Testis (tissue), 2 donors: ENCODE measurements at regions not wholly inside any gene's neighbourhood (a gene's known extent, or its start where the extent isn't known, plus 50 kb on each side); places are given as distances from the start of the nearest gene placed in this dataset.
A peak's percentile ranks its signal among the peaks of the same experiment; 100 is the strongest.

Experiments
- DNase-seq: peaks from one replicate; pipeline ENCODE4 v3.0.0-alpha.2; 2019
- H3K27ac ChIP-seq, 2 donors: fragments of 200-600 bp; sonication (generic); one replicate each; pipeline ENCODE4 v1.5.1; 2019
- H3K27me3 ChIP-seq: fragments of 200-600 bp; sonication (generic); one replicate; pipeline ENCODE4 v1.5.1; 2019
- H3K36me3 ChIP-seq: fragments of 200-600 bp; sonication (generic); one replicate; pipeline ENCODE4 v1.5.1; 2017; ENCODE audit warnings: low read depth; ENCODE audit errors: missing control alignments
- H3K4me1 ChIP-seq: fragments of 200-600 bp; sonication (generic); one replicate; pipeline ENCODE4 v1.5.1; 2019
- H3K4me3 ChIP-seq, 2 donors: fragments of 200-600 bp; sonication (generic); one replicate each; pipeline ENCODE4 v1.5.1; 2017 to 2019
- H3K9me3 ChIP-seq: fragments of 200-600 bp; sonication (generic); one replicate; pipeline ENCODE4 v1.5.1; 2017
- CTCF ChIP-seq, 3 experiments: fragments of 450-650 bp in 2 of 3; fragments of 200-600 bp in 1 of 3; sonication (generic) in 1 of 3; IDR thresholded peaks; one replicate each; pipeline ENCODE4 v1.5.1; 2016 to 2019; ENCODE audit warnings: antibody characterized with exemption in 3 of 3, mild to moderate bottlenecking in 2 of 3, moderate library complexity in 1 of 3
- POLR2A ChIP-seq: fragments of 450-650 bp; IDR thresholded peaks from one replicate; pipeline ENCODE4 v1.6.1; 2017; ENCODE audit warnings: antibody characterized with exemption, mild to moderate bottlenecking, moderate library complexity
- WGBS, 2 donors: methylation state at CpG; one replicate each; pipeline ENCODE4 v1.1.5; 2018; 5-methylcytosine and 5-hydroxymethylcytosine counted together
- intact Hi-C: fragments of 100-400 bp; cut with DNase I; formaldehyde crosslinking; loops from one replicate; pipeline ENCODE4 v1.15.1; 2023; ENCODE audit warnings: low total_unique reads

GRCh38 chr2:120488531-120488930 lies 142.6 kb downstream of the INHBB start:
- Histone ChIP-seq H3K27ac (no peak overlapping the region), H3K36me3 (no peaks in the 10 kb centered on the region), H3K4me1 (peaks cover 8% of the 10 kb centered on the region), H3K27me3 (no peaks in the 10 kb centered on the region), H3K4me3 (no peak overlapping the region), H3K9me3 (no peaks in the 10 kb centered on the region)
- 59 to 85% methylated on average over 4 to 6 of the region's 6 CpGs for WGBS, 2 donors
- TF ChIP-seq CTCF (IDR thresholded peaks at IDR 0.05) (no peak), POLR2A (no peak)
- DNase-seq, result no peak
- intact Hi-C loops, result no loop called here

- Histone ChIP-seq H3K4me3 (no peak overlapping the region), H3K9me3 (no peaks in the 10 kb centered on the region), H3K36me3 (no peaks in the 10 kb centered on the region), H3K27me3 (no peaks in the 10 kb centered on the region), H3K4me1 (peaks cover 8% of the 10 kb centered on the region), H3K27ac (no peak overlapping the region)
- intact Hi-C loops, result no loop called here
- WGBS, 2 donors, result 45 to 72% methylated on average over 4 to 7 of the region's 7 CpGs
- TF ChIP-seq CTCF (IDR thresholded peaks at IDR 0.05), result no peak
- peak; percentile 31 for DNase-seq
These were observed 143.1 kb downstream of the INHBB start for GRCh38 chr2:120489023-120489422.

- no peaks in the 10 kb centered on the region for H3K36me3 ChIP-seq
- no peak for DNase-seq
- no peak overlapping the region for H3K4me3 ChIP-seq
- TF ChIP-seq CTCF (IDR thresholded peaks at IDR 0.05) (no peak), POLR2A (no peak)
- WGBS, 2 donors, result 93 to 95% methylated on average over 12 of the region's 12 CpGs
- H3K9me3 ChIP-seq, result no peaks in the 10 kb centered on the region
- peaks cover 8% of the 10 kb centered on the region for H3K4me1 ChIP-seq
- H3K27me3 ChIP-seq, result no peaks in the 10 kb centered on the region
- intact Hi-C loops, result no loop called here
- no peak overlapping the region for H3K27ac ChIP-seq
These were observed 144.3 kb downstream of the INHBB start for GRCh38 chr2:120490091-120490798.

DNA sequence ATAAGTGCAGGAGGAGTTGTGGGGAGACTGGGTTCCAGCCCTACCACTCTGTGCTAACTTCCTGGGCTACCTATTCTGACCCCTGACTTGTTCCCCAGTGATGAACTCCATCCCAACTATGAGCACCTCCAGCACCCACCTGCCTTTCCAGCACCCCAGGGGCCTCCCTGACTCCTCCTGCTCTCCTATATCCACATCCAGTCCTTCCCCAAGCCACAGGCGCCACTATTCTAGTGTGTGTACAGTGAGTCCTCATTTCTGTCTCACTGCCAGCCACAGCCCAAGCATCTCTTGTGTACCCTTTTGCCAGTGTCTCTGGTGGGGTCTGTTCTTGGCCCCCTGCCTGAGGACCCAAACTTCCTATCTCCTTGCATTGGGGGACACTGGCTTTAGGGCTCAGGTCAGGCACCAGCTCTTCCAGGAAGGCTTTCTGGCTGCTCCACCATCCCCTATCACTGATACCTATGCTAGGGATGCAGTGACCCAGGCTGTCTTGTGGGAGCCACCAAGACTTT lies 145.2 kb downstream of the INHBB start:
- no peaks in the 10 kb centered on the region for H3K9me3 ChIP-seq
- TF ChIP-seq POLR2A (no peak), CTCF (IDR thresholded peaks at IDR 0.05) (no peak)
- H3K4me1 ChIP-seq, result peaks cover 8% of the 10 kb centered on the region
- intact Hi-C loops, result no loop called here
- no peak overlapping the region for H3K27ac ChIP-seq
- no peaks in the 10 kb centered on the region for H3K36me3 ChIP-seq
- H3K4me3 ChIP-seq, result no peak overlapping the region
- no peak for DNase-seq
- no peaks in the 10 kb centered on the region for H3K27me3 ChIP-seq
- WGBS, 2 donors, result 75 to 95% methylated on average over 1 of the region's 1 CpG

- Histone ChIP-seq H3K9me3 (no peaks in the 10 kb centered on the region), H3K27ac (no peak overlapping the region), H3K27me3 (no peaks in the 10 kb centered on the region), H3K36me3 (no peaks in the 10 kb centered on the region), H3K4me3 (no peak overlapping the region), H3K4me1 (peaks cover 8% of the 10 kb centered on the region)
- 87 to 93% methylated on average over 5 of the region's 5 CpGs for whole genome bisulfite sequencing, 2 donors
- no peak for DNase-seq
- no peak for TF ChIP-seq CTCF (IDR thresholded peaks at IDR 0.05)
- no peak for TF ChIP-seq POLR2A
- intact Hi-C loops, result no loop called here
These were observed 147.3 kb downstream of the INHBB start for GRCh38 chr2:120493231-120493630.
